Endothelial cell of umbilical vein (primary cell): ENCODE measurements at regions not wholly inside any gene's neighbourhood (a gene's known extent, or its start where the extent isn't known, plus 50 kb on each side); places are given as distances from the start of the nearest gene placed in this dataset.

ENCODE experiments used
- BruUV-seq: library from RNA; stranded (reverse); fragments of 400-500 nt; replicated peaks from 2 replicates; lab custom pipeline; 2021; lab: Mats Ljungman, UMichigan
- CTCF ChIA-PET: fragments of 300-600, 350-600 bp; sonication (Branson Sonifier 250); formaldehyde crosslinking; loops from one replicate; lab custom pipeline; 2021; ENCODE audit warnings: antibody characterized with exemption, inconsistent platforms; lab: Charles Lee
- POLR2A ChIA-PET: fragments of 300-600, 350-600 bp; sonication (Branson Sonifier 250); formaldehyde crosslinking; loops from one replicate; lab custom pipeline; 2021; ENCODE audit warnings: antibody characterized with exemption, inconsistent platforms; lab: Charles Lee
- DNase-seq: peaks from one replicate; pipeline ENCODE4 v3.0.0-alpha.2; 2011; ENCODE audit warnings: low read depth, low spot score
- FAIRE-seq: peaks from 2 replicates; lab custom pipeline; 2011; peaks lifted over from hg19 to GRCh38; lab: Jason Lieb, UNC
- H2AFZ ChIP-seq: 2 replicates; pipeline ENCODE4 v1.6.0; 2012; ENCODE audit warnings: low read depth, low read length, control low read depth, inconsistent platforms
- H3K27ac ChIP-seq: 2 replicates; pipeline ENCODE4 v1.5.1; 2011; ENCODE audit warnings: low read depth, mild to moderate bottlenecking, control low read depth, low read length, moderate library complexity; ENCODE audit not compliant: insufficient read depth
- H3K27me3 ChIP-seq, 2 experiments: 2 replicates each; pipeline versions ENCODE4 v1.6.0 to v1.6.1; 2011; ENCODE audit warnings: low read length in 2 of 2, mixed read lengths in 1 of 2; ENCODE audit not compliant: control insufficient read depth in 2 of 2, insufficient read depth in 2 of 2
- H3K36me3 ChIP-seq, 2 experiments: 2 replicates in 1 of 2; 3 replicates in 1 of 2; pipeline ENCODE4 v1.5.1; 2011; ENCODE audit warnings: low read length in 2 of 2, mild to moderate bottlenecking in 1 of 2, moderate library complexity in 1 of 2; ENCODE audit not compliant: control insufficient read depth in 2 of 2, insufficient read depth in 2 of 2; ENCODE audit errors: extremely low read depth in 1 of 2
- H3K4me1 ChIP-seq: 3 replicates; pipeline ENCODE4 v1.5.1; 2011; ENCODE audit warnings: mild to moderate bottlenecking, low read length; ENCODE audit not compliant: control insufficient read depth, insufficient read depth; ENCODE audit errors: extremely low read depth
- H3K4me2 ChIP-seq: 2 replicates; pipeline ENCODE4 v1.6.1; 2011; ENCODE audit warnings: low read length, control low read depth, mixed read lengths; ENCODE audit not compliant: insufficient read depth
- H3K4me3 ChIP-seq, 3 experiments: fragments of 200-600 bp in 1 of 3; sonication (generic), shearing (Covaris generic) in 1 of 3; replicated peaks in 1 of 3; 2 replicates each; pipeline ENCODE4 v1.5.1; 2011 to 2016; ENCODE audit warnings: control low read depth in 3 of 3, low read length in 3 of 3, mild to moderate bottlenecking in 2 of 3, inconsistent platforms in 1 of 3, low read depth in 1 of 3, moderate library complexity in 1 of 3; ENCODE audit not compliant: insufficient read depth in 1 of 3
- H3K79me2 ChIP-seq: 2 replicates; pipeline ENCODE4 v1.6.0; 2012; ENCODE audit warnings: low read length, inconsistent platforms; ENCODE audit not compliant: control insufficient read depth, insufficient read depth
- H3K9ac ChIP-seq: replicated peaks from 2 replicates; pipeline ENCODE3; 2011; ENCODE audit warnings: low read length, control low read depth; ENCODE audit not compliant: insufficient read depth; ENCODE audit errors: extremely low read depth
- H3K9me1 ChIP-seq: replicated peaks from 3 replicates; pipeline ENCODE4 v1.6.0; 2011; ENCODE audit warnings: mild to moderate bottlenecking, low read length; ENCODE audit not compliant: control insufficient read depth, insufficient read depth; ENCODE audit errors: extremely low read depth
- H3K9me3 ChIP-seq: replicated peaks from 2 replicates; pipeline ENCODE4 v1.5.1; 2012; ENCODE audit warnings: low read length, inconsistent platforms; ENCODE audit not compliant: control insufficient read depth, insufficient read depth
- H4K20me1 ChIP-seq: replicated peaks from 2 replicates; pipeline ENCODE3; 2011; ENCODE audit warnings: mild to moderate bottlenecking, low read length; ENCODE audit not compliant: control insufficient read depth, insufficient read depth; ENCODE audit errors: extremely low read depth
- CTCF ChIP-seq, 2 donors: IDR thresholded peaks; 1 replicate in 1 of 2; 2 replicates in 1 of 2; pipeline ENCODE4 v1.5.1; 2011; ENCODE audit warnings: low read length in 2 of 2, mild to moderate bottlenecking in 2 of 2, moderate library complexity in 2 of 2, control low read depth in 1 of 2, inconsistent platforms in 1 of 2, low read depth in 1 of 2; ENCODE audit not compliant: insufficient read depth in 1 of 2; ENCODE audit errors: extremely low read depth in 1 of 2
- EZH2 ChIP-seq: IDR thresholded peaks from 2 replicates; pipeline ENCODE4 v1.6.1; 2012; ENCODE audit warnings: borderline replicate concordance, low read depth, mild to moderate bottlenecking, moderate library complexity, low read length, inconsistent platforms; ENCODE audit not compliant: severe bottlenecking
- FOS ChIP-seq: IDR thresholded peaks from 2 replicates; pipeline ENCODE4 v1.6.1; 2011; ENCODE audit warnings: mild to moderate bottlenecking, low read length, moderate library complexity, borderline replicate concordance; ENCODE audit not compliant: insufficient read depth
- GATA2 ChIP-seq: IDR thresholded peaks from 2 replicates; pipeline ENCODE4 v1.7.0; 2011; ENCODE audit warnings: low read depth, mild to moderate bottlenecking, moderate library complexity, mixed read lengths, low read length; ENCODE audit not compliant: insufficient read length, insufficient read depth
- JUN ChIP-seq: IDR thresholded peaks from 2 replicates; pipeline ENCODE4 v1.6.1; 2011; ENCODE audit warnings: borderline replicate concordance, low read depth; ENCODE audit not compliant: insufficient read length, insufficient read depth
- MAX ChIP-seq: IDR thresholded peaks from 2 replicates; pipeline ENCODE4 v1.6.1; 2011; ENCODE audit not compliant: insufficient read depth, insufficient read length
- MYC ChIP-seq: IDR thresholded peaks from one replicate; pipeline ENCODE4 v1.6.1; 2011; ENCODE audit warnings: mild to moderate bottlenecking, low read depth, low read length
- POLR2A ChIP-seq: IDR thresholded peaks from 2 replicates; pipeline ENCODE4 v1.6.1; 2012; ENCODE audit warnings: low read depth, mild to moderate bottlenecking, control low read depth, low read length
- POLR2AphosphoS5 ChIP-seq: IDR thresholded peaks from 2 replicates; pipeline ENCODE4 v1.6.1; 2012; ENCODE audit warnings: low read depth, mild to moderate bottlenecking, control low read depth, low read length, moderate library complexity; ENCODE audit not compliant: insufficient read depth
- dilution Hi-C: fragments of 300-500 bp; cut with MboI; formaldehyde crosslinking; loops from one replicate; pipeline ENCODE4 v1.15.0; 2019; ENCODE audit warnings: low sequenced_read_pairs; ENCODE audit not compliant: extremely low pct_ligation_motif_present
- intact Hi-C: fragments of 100-400 bp; cut with micrococcal nuclease; formaldehyde crosslinking; loops from one replicate; pipeline ENCODE4 v1.10.0; 2022

GRCh38 chr1:112231331-112231730, 164.7 kb upstream of the CTTNBP2NL start:
- Histone ChIP-seq H3K9me3 (no peaks in the 10 kb centered on the region), H3K4me1 (no peaks in the 10 kb centered on the region), H3K4me2 (no peak overlapping the region), H2AFZ (no peak overlapping the region), H3K9me1 (no peaks in the 10 kb centered on the region), H3K27me3 (no peaks in the 10 kb centered on the region), H3K27ac (no peak overlapping the region), H3K4me3 (no peak overlapping the region), H4K20me1 (no peaks in the 10 kb centered on the region), H3K36me3 (no peaks in the 10 kb centered on the region), H3K79me2 (no peaks in the 10 kb centered on the region), H3K9ac (no peak overlapping the region)
- BruUV-seq, result no TSS peak
- TF ChIP-seq FOS, result no peak
- TF ChIP-seq GATA2, result no peak
- no peak for TF ChIP-seq JUN
- TF ChIP-seq POLR2AphosphoS5, result no peak
- TF ChIP-seq POLR2A, result no peak
- TF ChIP-seq EZH2, result no peak
- no peak for TF ChIP-seq MYC
- no peak for TF ChIP-seq CTCF (IDR thresholded peaks at IDR 0.05; ENCODE audit: extremely low read depth in 1 of 2, insufficient read depth in 1 of 2, low read depth in 1 of 2, low read length in 2 of 2)
- TF ChIP-seq MAX, result no peak
- FAIRE-seq, result no peak
- no peak for DNase-seq
- dilution Hi-C loops (no loop called here), intact Hi-C loops (no loop called here)
- POLR2A ChIA-PET, result no interaction called here
- CTCF ChIA-PET, result no interaction called here
